ENCODE measurements at regions not wholly inside any gene's neighbourhood (a gene's known extent, or its start where the extent isn't known, plus 50 kb on each side); places are given as distances from the start of the nearest gene placed in this dataset.

DNA sequence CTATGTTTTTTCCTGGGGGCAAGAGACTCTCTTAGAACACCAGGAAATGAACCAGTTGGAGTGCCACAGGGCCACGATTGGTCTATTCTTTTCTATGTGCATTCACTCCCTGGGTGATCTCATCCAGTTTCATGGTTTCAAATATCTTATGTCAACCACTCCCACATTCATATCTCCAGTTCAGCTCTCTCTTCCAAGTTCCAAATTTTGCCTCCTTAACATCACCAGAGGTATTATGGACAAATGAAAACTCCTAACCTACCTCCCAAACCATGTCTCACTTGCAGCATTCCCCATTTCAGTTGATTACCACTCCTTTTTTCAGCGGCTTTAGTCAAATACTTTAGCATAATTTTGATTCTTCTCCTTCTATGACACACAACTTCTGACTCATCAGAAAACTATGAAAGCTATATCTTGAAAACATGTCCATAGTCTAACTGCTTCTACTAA is 203.1 kb upstream of the SEMA6D start:
- TF ChIP-seq ETV6 (conservative IDR thresholded peaks at IDR 0.05 in 1 of 2, IDR thresholded peaks at IDR 0.05 in 1 of 2; ENCODE audit: borderline replicate concordance in 1 of 2, low read depth in 1 of 2) (no peak), POLR2AphosphoS5 (IDR thresholded peaks at IDR 0.05; ENCODE audit: low read length) (no peak), NR2C2 (IDR thresholded peaks at IDR 0.05; ENCODE audit: borderline replicate concordance, control insufficient read depth, insufficient read length, low read depth) (no peak), POLR2A (IDR thresholded peaks at IDR 0.05; ENCODE audit: low read depth, low read length) (no peak), SREBF2 (IDR thresholded peaks at IDR 0.05; ENCODE audit: low read length) (no peak), EZH2 (IDR thresholded peaks at IDR 0.05; ENCODE audit: borderline replicate concordance, control insufficient read depth, low read depth, low read length) (no peak)
- TF ChIP-seq, protein P1, sequence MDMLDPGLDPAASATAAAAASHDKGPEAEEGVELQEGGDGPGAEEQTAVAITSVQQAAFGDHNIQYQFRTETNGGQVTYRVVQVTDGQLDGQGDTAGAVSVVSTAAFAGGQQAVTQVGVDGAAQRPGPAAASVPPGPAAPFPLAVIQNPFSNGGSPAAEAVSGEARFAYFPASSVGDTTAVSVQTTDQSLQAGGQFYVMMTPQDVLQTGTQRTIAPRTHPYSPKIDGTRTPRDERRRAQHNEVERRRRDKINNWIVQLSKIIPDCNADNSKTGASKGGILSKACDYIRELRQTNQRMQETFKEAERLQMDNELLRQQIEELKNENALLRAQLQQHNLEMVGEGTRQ (IDR thresholded peaks at IDR 0.05; ENCODE audit: borderline replicate concordance, low read depth, low read length): no peak
- TF ChIP-seq, protein P2, sequence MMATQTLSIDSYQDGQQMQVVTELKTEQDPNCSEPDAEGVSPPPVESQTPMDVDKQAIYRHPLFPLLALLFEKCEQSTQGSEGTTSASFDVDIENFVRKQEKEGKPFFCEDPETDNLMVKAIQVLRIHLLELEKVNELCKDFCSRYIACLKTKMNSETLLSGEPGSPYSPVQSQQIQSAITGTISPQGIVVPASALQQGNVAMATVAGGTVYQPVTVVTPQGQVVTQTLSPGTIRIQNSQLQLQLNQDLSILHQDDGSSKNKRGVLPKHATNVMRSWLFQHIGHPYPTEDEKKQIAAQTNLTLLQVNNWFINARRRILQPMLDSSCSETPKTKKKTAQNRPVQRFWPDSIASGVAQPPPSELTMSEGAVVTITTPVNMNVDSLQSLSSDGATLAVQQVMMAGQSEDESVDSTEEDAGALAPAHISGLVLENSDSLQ (IDR thresholded peaks at IDR 0.05): no peak
- TF ChIP-seq, protein P3, sequence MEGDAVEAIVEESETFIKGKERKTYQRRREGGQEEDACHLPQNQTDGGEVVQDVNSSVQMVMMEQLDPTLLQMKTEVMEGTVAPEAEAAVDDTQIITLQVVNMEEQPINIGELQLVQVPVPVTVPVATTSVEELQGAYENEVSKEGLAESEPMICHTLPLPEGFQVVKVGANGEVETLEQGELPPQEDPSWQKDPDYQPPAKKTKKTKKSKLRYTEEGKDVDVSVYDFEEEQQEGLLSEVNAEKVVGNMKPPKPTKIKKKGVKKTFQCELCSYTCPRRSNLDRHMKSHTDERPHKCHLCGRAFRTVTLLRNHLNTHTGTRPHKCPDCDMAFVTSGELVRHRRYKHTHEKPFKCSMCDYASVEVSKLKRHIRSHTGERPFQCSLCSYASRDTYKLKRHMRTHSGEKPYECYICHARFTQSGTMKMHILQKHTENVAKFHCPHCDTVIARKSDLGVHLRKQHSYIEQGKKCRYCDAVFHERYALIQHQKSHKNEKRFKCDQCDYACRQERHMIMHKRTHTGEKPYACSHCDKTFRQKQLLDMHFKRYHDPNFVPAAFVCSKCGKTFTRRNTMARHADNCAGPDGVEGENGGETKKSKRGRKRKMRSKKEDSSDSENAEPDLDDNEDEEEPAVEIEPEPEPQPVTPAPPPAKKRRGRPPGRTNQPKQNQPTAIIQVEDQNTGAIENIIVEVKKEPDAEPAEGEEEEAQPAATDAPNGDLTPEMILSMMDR (IDR thresholded peaks at IDR 0.05 in 2 of 3, conservative IDR thresholded peaks at IDR 0.05 in 1 of 3; ENCODE audit: control insufficient read depth in 2 of 3, extremely low read depth in 1 of 3, insufficient read depth in 1 of 3, low read depth in 3 of 3, low read length in 3 of 3): no peak

Measured in GM12878 (cell line).